ENCODE measurements at regions not wholly inside any gene's neighbourhood (a gene's known extent, or its start where the extent isn't known, plus 50 kb on each side); places are given as distances from the start of the nearest gene placed in this dataset.

- DNase-seq (ENCODE audit: extremely low spot score), result no peak
- TF ChIP-seq CTCF (IDR thresholded peaks at IDR 0.05; ENCODE audit: control extremely low read depth, extremely low read depth, low read depth, missing control alignments), result no peak
- POLR2A ChIA-PET, result no interaction called here
- CTCF ChIA-PET, result no interaction called here
Observed at GRCh38 chr1:8206391-8206790, 111.5 kb upstream of the SLC45A1 start.

- CTCF ChIA-PET, result interaction anchor here (2.1 kb wide), 1 partner anchor 11 kb away, joined by 5 read pairs; no protein-coding TSS in a partner anchor
- TF ChIP-seq CTCF (IDR thresholded peaks at IDR 0.05; ENCODE audit: control extremely low read depth, extremely low read depth, low read depth, missing control alignments), result no peak
- no peak for DNase-seq (ENCODE audit: extremely low spot score)
- POLR2A ChIA-PET, result no interaction called here
Observed at GRCh38 chr1:8205771-8206170, 112.1 kb upstream of the SLC45A1 start.

GRCh38 chr1:8204826-8205225 lies 113.1 kb upstream of the SLC45A1 start:
- ChIA-PET CTCF (interaction anchor here (1.4 to 2.1 kb wide), 3 partner anchors 10 to 644 kb away, joined by 3 to 5 read pairs (median 4); no protein-coding TSS in a partner anchor), POLR2A (interaction anchor here (0.7 kb wide), 1 partner anchor 48 kb away, joined by 11 read pairs; no protein-coding TSS in a partner anchor)
- DNase-seq (ENCODE audit: extremely low spot score), result no peak
- no peak for TF ChIP-seq CTCF (IDR thresholded peaks at IDR 0.05; ENCODE audit: control extremely low read depth, extremely low read depth, low read depth, missing control alignments)

GRCh38 chr1:8203551-8203950 lies 114.4 kb upstream of the SLC45A1 start:
- ChIA-PET POLR2A (interaction anchor here (0.6 kb wide), 2 partner anchors 74 to 261 kb away, joined by 3 to 6 read pairs; no protein-coding TSS in a partner anchor), CTCF (interaction anchor here (1.4 to 2.1 kb wide), 2 partner anchors 9 to 645 kb away, joined by 4 to 5 read pairs; no protein-coding TSS in a partner anchor)
- no peak for DNase-seq (ENCODE audit: extremely low spot score)
- TF ChIP-seq CTCF (IDR thresholded peaks at IDR 0.05; ENCODE audit: control extremely low read depth, extremely low read depth, low read depth, missing control alignments), result no peak

GRCh38 chr1:8203056-8203455 lies 114.9 kb upstream of the SLC45A1 start:
- CTCF ChIA-PET, result interaction anchor here (1.1 to 2.9 kb wide), 3 partner anchors 8 to 18 kb away, joined by 3 to 13 read pairs (median 3); no protein-coding TSS in a partner anchor
- POLR2A ChIA-PET, result interaction anchor here (0.6 kb wide), 1 partner anchor 261 kb away, joined by 3 read pairs; no protein-coding TSS in a partner anchor
- no peak for TF ChIP-seq CTCF (IDR thresholded peaks at IDR 0.05; ENCODE audit: control extremely low read depth, extremely low read depth, low read depth, missing control alignments)
- DNase-seq (ENCODE audit: extremely low spot score), result no peak

- no peak for TF ChIP-seq CTCF (IDR thresholded peaks at IDR 0.05; ENCODE audit: control extremely low read depth, extremely low read depth, low read depth, missing control alignments)
- DNase-seq (ENCODE audit: extremely low spot score), result no peak
- POLR2A ChIA-PET, result no interaction called here
- CTCF ChIA-PET, result interaction anchor here (1.0 to 2.9 kb wide), 6 partner anchors 8 to 70 kb away, joined by 3 to 13 read pairs (median 3); no protein-coding TSS in a partner anchor
Observed at GRCh38 chr1:8202182-8202905, 115.6 kb upstream of the SLC45A1 start.

All from GM10248 (cell line).